ENCODE measurements at regions not wholly inside any gene's neighbourhood (a gene's known extent, or its start where the extent isn't known, plus 50 kb on each side); places are given as distances from the start of the nearest gene placed in this dataset.

DNA sequence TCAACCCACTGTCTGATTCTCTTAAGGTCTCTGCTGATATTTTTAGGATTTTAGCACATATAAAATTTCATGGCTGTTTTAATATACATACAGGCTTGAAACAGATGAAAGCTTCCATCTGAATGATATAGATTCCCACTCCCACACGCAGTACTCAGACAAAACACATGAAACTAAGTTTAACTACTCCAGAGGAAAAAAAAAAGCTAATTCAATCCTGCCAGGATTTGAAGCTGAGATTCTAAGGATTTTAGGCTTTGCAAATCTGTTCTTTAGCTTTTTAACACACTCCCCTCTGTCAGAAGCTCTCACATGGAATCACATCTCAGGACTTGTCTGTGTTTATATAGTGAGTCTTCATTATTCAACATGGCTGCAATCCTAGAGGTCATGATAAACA, 217.3 kb downstream of the BCAT1 start:
- H3K36me3 ChIP-seq: no peaks in the 10 kb centered on the region
- WGBS, 2 donors: 67 to 81% methylated on average over 1 of the region's 1 CpG
- intact Hi-C loops (cut with DNase I): no loop called here
- H3K27ac ChIP-seq: no peak overlapping the region
- no peak for DNase-seq
- no peak for TF ChIP-seq POLR2A (IDR thresholded peaks at IDR 0.05)
- TF ChIP-seq, protein P1, sequence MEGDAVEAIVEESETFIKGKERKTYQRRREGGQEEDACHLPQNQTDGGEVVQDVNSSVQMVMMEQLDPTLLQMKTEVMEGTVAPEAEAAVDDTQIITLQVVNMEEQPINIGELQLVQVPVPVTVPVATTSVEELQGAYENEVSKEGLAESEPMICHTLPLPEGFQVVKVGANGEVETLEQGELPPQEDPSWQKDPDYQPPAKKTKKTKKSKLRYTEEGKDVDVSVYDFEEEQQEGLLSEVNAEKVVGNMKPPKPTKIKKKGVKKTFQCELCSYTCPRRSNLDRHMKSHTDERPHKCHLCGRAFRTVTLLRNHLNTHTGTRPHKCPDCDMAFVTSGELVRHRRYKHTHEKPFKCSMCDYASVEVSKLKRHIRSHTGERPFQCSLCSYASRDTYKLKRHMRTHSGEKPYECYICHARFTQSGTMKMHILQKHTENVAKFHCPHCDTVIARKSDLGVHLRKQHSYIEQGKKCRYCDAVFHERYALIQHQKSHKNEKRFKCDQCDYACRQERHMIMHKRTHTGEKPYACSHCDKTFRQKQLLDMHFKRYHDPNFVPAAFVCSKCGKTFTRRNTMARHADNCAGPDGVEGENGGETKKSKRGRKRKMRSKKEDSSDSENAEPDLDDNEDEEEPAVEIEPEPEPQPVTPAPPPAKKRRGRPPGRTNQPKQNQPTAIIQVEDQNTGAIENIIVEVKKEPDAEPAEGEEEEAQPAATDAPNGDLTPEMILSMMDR (IDR thresholded peaks at IDR 0.05): no peak
- no peak overlapping the region for H3K4me3 ChIP-seq
- H3K9me3 ChIP-seq: no peaks in the 10 kb centered on the region
- H3K27me3 ChIP-seq: no peaks in the 10 kb centered on the region
- no peaks in the 10 kb centered on the region for H3K4me1 ChIP-seq

DNA sequence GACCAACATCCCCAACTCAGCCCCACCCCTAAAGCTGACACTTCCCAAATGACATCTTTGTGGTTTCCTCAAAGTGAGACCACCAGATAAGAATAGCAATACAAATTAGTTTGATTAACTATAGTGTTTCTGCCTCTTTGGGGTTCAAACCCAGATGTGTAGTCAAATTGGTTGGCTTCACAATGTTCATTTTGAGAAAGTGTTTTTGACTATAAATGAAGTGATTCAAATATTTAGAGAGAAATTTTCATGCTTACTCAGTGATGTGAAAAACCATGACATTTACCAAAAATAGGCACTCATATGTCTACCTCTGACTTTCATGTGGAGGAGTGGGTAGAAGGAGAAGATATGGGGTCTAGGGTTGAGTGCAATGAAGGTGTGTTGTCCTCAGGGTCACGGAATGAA, 218.4 kb downstream of the BCAT1 start:
- no peak for TF ChIP-seq POLR2A (IDR thresholded peaks at IDR 0.05)
- TF ChIP-seq, protein P1 (IDR thresholded peaks at IDR 0.05): no peak
- H3K9me3 ChIP-seq: no peaks in the 10 kb centered on the region
- no peak overlapping the region for H3K4me3 ChIP-seq
- H3K36me3 ChIP-seq: no peaks in the 10 kb centered on the region
- intact Hi-C loops (cut with DNase I): no loop called here
- no peaks in the 10 kb centered on the region for H3K27me3 ChIP-seq
- H3K27ac ChIP-seq: no peak overlapping the region
- no peaks in the 10 kb centered on the region for H3K4me1 ChIP-seq
- DNase-seq: no peak
- 73 to 87% methylated on average over 1 of the region's 1 CpG for WGBS, 2 donors

DNA sequence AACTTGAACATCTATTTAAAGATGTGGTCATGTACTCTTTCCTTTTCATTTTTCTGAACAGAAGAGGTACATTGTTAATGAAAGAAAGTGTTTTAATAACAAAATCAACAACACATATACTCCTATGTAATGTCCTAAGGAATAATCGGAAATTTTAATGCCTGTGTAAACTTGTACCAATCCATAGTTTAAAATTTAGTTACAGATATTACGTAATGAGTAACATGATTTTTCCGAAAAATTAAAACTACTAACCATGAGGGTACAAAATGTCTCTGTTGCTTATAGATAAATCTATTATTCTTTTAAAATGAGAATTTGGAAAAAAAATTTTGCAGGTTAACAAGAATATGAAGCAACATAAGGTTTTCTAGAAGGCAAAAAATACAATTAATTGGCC, 220.1 kb downstream of the BCAT1 start:
- H3K4me1 ChIP-seq: no peaks in the 10 kb centered on the region
- no peak for DNase-seq
- no peaks in the 10 kb centered on the region for H3K9me3 ChIP-seq
- H3K27me3 ChIP-seq: no peaks in the 10 kb centered on the region
- no peaks in the 10 kb centered on the region for H3K36me3 ChIP-seq
- intact Hi-C loops (cut with DNase I): no loop called here
- no peak overlapping the region for H3K4me3 ChIP-seq
- no peak for TF ChIP-seq POLR2A (IDR thresholded peaks at IDR 0.05)
- TF ChIP-seq, protein P1 (IDR thresholded peaks at IDR 0.05): no peak
- 85 to 94% methylated on average over 3 of the region's 3 CpGs for WGBS, 2 donors
- H3K27ac ChIP-seq: no peak overlapping the region

DNA sequence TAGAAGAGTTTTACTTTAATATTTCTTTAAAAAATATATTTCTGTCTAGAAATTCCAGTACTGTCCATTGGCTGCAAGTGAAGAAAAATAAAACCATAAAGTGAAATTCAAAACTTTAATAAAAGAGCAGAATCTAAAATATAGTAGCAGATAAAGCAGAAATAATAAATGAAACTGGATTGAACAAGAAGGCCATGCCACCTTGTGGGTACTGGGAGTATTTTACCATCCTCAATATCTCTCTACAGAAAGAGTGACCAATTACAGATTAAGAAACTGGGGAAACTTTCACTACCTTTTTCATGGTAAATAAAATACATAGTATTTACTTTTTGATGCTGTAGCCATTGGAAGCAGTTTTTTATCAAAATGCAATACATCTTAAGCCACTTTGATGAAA, 220.5 kb downstream of the BCAT1 start:
- TF ChIP-seq POLR2A (IDR thresholded peaks at IDR 0.05): no peak
- TF ChIP-seq, protein P1 (IDR thresholded peaks at IDR 0.05): peak in 5 of 6 experiments; percentile 26 to 48 (median 38)
- H3K4me1 ChIP-seq: no peaks in the 10 kb centered on the region
- no peak overlapping the region for H3K4me3 ChIP-seq
- no peaks in the 10 kb centered on the region for H3K27me3 ChIP-seq
- intact Hi-C loops (cut with DNase I): no loop called here
- DNase-seq: no peak
- H3K27ac ChIP-seq: no peak overlapping the region
- H3K36me3 ChIP-seq: no peaks in the 10 kb centered on the region
- H3K9me3 ChIP-seq: no peaks in the 10 kb centered on the region

DNA sequence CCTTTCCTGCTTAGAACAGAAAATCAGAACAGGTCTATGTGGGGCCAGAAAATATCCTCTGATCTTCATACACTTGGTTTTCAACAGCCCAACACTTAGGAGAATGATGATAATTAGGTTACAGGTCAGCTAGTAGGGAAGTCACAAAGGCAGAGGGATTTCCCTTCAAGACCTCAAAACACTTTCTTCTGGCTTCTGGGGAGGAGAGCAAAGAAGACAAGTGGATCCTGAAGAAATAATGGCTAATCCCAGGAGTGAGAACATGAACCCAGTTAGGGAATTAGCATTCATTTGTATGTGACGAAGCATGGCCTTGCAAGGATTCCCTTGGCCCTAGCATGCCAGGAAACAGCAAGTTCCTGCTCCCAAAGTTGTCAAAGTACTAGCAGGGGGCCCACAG, 223.3 kb downstream of the BCAT1 start:
- H3K4me1 ChIP-seq: no peaks in the 10 kb centered on the region
- TF ChIP-seq, protein P1 (IDR thresholded peaks at IDR 0.05): no peak
- TF ChIP-seq POLR2A (IDR thresholded peaks at IDR 0.05): no peak
- H3K36me3 ChIP-seq: no peaks in the 10 kb centered on the region
- no peak for DNase-seq
- 82 to 100% methylated on average over 1 of the region's 1 CpG for WGBS, 2 donors
- H3K4me3 ChIP-seq: no peak overlapping the region
- no peaks in the 10 kb centered on the region for H3K9me3 ChIP-seq
- intact Hi-C loops (cut with DNase I): no loop called here
- no peaks in the 10 kb centered on the region for H3K27me3 ChIP-seq
- H3K27ac ChIP-seq: no peak overlapping the region
